ENCODE measurements at regions not wholly inside any gene's neighbourhood (a gene's known extent, or its start where the extent isn't known, plus 50 kb on each side); places are given as distances from the start of the nearest gene placed in this dataset.
"Not testable (repeated sequence)": the region's sequence is repeated elsewhere in the genome, so short reads cannot be mapped to it uniquely, and the experiment has no call there.

GRCh38 chr1:146777826-146778602 is 160.1 kb upstream of the NBPF12 start:
- TF ChIP-seq NFRKB (IDR thresholded peaks at IDR 0.05); SP1 (IDR thresholded peaks at IDR 0.05); BHLHE40 (IDR thresholded peaks at IDR 0.05; ENCODE audit: borderline replicate concordance); FOXM1 (IDR thresholded peaks at IDR 0.05; ENCODE audit: borderline replicate concordance); ELF4 (IDR thresholded peaks at IDR 0.05); SUZ12 (IDR thresholded peaks at IDR 0.05); FOXA1 (IDR thresholded peaks at IDR 0.05); HDGF (IDR thresholded peaks at IDR 0.05; ENCODE audit: borderline replicate concordance); ARNT (IDR thresholded peaks at IDR 0.05); PKNOX1 (IDR thresholded peaks at IDR 0.05); FOXK2 (IDR thresholded peaks at IDR 0.05); TARDBP (IDR thresholded peaks at IDR 0.05): not testable (repeated sequence)
